ENCODE measurements at regions not wholly inside any gene's neighbourhood (a gene's known extent, or its start where the extent isn't known, plus 50 kb on each side); places are given as distances from the start of the nearest gene placed in this dataset.

GRCh38 chr1:215344539-215344938, 222.6 kb upstream of the KCTD3 start:
- TF ChIP-seq CTCF (IDR thresholded peaks at IDR 0.05) (no peak), POLR2A (IDR thresholded peaks at IDR 0.05) (no peak)

All from adrenal gland (tissue), 5 donors.